Panc1 (cell line): ENCODE measurements at regions not wholly inside any gene's neighbourhood (a gene's known extent, or its start where the extent isn't known, plus 50 kb on each side); places are given as distances from the start of the nearest gene placed in this dataset.

Experiments
- CTCF ChIP-seq: fragments of 450-650 bp; IDR thresholded peaks from 2 replicates; pipeline ENCODE4 v1.5.1; 2017; ENCODE audit warnings: mild to moderate bottlenecking
- POLR2AphosphoS5 ChIP-seq: IDR thresholded peaks from 2 replicates; pipeline ENCODE4 v1.6.1; 2012; ENCODE audit warnings: mild to moderate bottlenecking, low read depth, low read length, moderate library complexity
- REST ChIP-seq, 2 experiments: IDR thresholded peaks; 2 replicates each; pipeline ENCODE4 v1.6.1; 2011 to 2012; ENCODE audit warnings: low read depth in 2 of 2, control low read depth in 1 of 2, low read length in 1 of 2, mild to moderate bottlenecking in 1 of 2, moderate library complexity in 1 of 2; ENCODE audit not compliant: insufficient read depth in 1 of 2
- SIN3A ChIP-seq: IDR thresholded peaks from 2 replicates; pipeline ENCODE4 v1.6.1; 2012; ENCODE audit warnings: low read depth, mild to moderate bottlenecking, low read length, moderate library complexity, borderline replicate concordance; ENCODE audit not compliant: insufficient read depth
- TCF7L2 ChIP-seq: IDR thresholded peaks from 2 replicates; pipeline ENCODE4 v1.6.1; 2011; ENCODE audit warnings: mild to moderate bottlenecking, low read depth, low read length, inconsistent platforms

GRCh38 chr2:35831385-35831784, 524.2 kb upstream of the CRIM1 start:
- TF ChIP-seq POLR2AphosphoS5, result no peak
- TF ChIP-seq CTCF, result no peak
- no peak for TF ChIP-seq REST (IDR thresholded peaks at IDR 0.05; ENCODE audit: insufficient read depth in 1 of 2, low read depth in 2 of 2, low read length in 1 of 2)
- no peak for TF ChIP-seq TCF7L2
- TF ChIP-seq SIN3A, result no peak
